ENCODE measurements at regions not wholly inside any gene's neighbourhood (a gene's known extent, or its start where the extent isn't known, plus 50 kb on each side); places are given as distances from the start of the nearest gene placed in this dataset.
"Not testable (repeated sequence)": the region's sequence is repeated elsewhere in the genome, so short reads cannot be mapped to it uniquely, and the experiment has no call there.

DNA sequence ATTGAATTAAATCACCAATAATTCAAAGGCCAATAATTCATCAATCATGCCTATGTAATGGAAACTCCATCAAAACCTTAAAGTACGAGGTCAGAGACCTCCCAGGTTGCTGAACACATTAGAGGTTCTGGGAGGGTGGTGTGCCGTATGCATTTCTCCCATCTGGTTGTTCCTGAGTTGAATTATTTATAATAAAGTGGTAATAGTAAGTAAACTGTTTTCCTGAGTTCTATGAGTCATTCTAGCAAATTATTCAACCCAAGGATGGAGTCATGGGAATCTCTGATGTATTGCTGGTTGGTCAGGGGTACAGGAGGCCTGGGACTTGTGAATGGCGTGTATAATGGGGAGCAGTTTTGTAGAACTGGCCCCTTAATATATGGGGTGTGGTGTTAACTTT lies 191.7 kb downstream of the CARTPT start:
- DNase-seq: no peak

GRCh38 chr5:71912021-71912420 lies 192.9 kb downstream of the CARTPT start:
- no peak for DNase-seq

DNA sequence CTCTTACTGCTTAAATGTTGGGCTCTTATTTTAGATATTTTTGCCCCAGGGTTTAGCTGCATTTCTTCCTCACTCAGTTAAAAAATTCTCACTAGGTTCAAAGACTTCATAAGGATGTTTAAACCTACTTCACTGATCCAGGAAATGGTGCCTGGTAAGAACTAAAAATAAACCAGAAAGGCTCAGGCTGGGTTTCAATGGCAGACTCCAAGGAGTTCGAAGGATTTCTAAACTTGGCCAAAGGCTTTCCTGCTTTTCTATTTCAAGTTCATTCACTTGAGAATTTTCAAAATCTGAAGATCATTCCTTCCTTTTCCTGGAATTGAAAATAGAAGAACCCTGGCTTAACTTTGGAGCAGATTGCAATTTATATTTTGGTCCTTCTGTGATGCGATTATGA lies 193.0 kb upstream of the MAP1B start:
- no peak for DNase-seq

DNA sequence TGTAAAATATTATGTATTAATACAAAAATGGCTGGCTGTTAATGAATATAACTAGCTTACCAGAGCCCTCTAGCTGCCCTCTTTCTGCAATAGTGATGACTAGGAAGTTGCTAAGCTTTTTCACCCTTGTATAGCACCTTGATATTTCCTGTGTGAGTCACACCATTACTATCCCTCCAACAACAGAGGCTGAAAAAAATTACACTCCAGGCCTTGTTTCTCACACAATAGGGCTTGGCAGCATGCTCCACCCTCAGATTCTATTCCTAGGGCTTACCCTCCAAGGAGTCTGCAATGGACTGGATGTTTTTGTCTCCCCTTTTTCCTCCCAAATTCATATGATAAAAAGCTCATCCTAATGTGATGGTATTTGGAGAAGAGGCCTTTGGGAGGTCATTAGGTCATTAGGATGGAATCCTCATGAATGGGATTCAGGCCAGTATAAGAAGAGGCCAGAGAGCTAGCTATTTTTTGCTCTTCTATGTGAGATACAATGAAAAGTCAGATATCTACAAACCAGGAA lies 184.6 kb upstream of the MAP1B start:
- DNase-seq: no peak

- DNase-seq: no peak
Observed at GRCh38 chr5:71923755-71924154, 183.5 kb upstream of the MAP1B start.

- no peak for DNase-seq
Observed at GRCh38 chr5:71924325-71924724, 182.9 kb upstream of the MAP1B start.

- DNase-seq: no peak
Observed at GRCh38 chr5:71924980-71925379, 182.3 kb upstream of the MAP1B start.

DNA sequence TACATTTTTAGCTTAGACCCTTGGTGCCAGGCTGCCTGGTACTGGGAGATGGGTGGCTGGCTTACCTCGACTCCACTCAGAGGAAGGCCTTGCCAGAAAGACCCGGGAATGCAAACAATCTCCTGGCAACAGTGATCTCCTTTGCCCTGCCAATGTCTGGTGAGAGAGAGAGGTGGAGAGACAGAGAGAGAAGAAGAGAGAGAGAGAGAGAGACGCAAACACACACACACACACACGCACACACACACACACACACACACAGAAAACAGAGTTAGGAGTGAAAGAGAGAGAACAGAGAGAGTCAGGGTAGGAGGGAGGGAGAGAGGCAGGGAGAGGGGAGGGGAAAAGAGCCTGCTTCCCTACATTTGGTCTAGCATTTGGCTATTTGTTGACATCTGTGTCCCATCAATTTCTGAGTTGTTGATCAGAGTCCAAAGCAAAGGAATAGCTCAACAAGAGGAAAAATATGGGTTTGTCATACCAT lies 181.6 kb upstream of the MAP1B start:
- no peak for DNase-seq

DNA sequence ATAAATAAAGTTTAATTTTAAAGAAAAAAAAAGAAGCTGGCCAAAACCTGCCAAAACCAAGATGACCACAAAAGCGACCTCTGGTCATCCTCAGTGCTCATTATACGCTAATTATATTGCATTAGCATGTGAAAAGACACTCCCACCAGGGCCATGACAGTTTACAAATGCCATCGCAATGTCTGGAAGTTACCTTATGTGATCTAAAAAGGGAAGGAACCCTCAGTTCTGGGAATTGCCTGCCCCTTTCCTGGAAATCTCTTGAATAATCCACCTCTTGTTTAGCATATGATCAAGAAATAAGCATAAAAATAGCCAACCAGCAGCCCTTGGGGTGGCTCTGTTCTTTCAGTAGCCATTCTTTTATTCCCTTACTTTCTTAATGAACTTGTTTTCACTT lies 178.3 kb upstream of the MAP1B start:
- no peak for DNase-seq

- DNase-seq: not testable (repeated sequence)
Observed at GRCh38 chr5:71930554-71930953, 176.7 kb upstream of the MAP1B start.

DNA sequence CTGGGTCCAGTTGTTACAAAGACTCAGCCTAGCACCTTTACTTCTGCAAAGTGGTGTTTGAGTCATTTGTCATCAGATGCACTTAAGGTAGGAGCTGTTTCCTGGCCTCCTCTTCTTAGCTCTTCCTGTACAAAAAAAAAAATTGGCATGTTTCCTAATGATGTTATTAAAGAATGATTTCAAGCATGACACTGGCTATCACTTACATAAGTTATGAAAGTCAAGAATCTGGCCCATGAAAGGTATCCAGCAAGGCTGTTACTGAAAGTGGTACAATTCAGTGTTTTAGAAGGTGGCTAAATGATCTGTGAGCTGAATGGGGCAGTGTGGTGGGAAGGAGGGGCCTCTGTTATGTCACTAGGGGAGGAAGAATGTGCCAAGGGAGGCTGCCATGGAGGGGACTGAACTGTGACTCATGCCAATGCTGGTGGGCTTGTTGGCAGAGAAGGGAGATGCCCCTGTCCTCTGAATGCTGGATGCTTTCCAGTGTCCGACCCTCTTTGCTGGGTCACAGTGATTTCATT lies 175.1 kb upstream of the MAP1B start:
- no peak for DNase-seq

DNA sequence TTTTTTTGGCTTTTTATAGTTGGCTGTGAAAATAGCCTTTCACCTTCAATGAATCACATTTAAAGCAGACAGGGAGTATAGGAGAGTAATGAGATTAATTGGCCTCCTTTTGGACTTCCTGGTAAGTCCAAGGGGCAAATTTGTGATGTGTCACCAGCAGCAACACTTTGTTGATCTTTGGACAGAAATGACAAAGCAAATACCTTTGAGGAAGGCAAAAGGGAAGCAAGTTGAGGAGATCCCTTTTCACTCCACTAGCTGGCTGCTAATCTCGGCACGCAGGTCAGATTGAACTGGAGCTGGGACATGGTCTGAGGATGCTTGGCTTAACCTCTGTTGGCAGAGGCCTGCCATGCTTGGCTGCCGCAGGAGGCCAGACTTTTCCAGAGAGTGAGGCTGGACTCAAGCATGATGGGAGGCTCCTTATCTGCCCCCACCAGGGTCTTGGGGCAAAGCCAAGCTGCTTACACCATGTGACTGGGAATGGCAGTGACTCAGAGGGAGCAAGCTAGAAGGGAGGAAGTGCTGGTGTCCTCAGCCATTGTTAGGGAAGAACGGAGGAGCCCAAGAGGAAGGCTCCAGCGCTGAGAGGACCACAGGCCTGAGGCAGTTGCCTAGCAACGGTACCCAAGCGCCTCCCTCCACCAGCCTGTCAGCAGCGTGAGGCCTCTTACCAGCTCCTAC lies 174.5 kb upstream of the MAP1B start:
- no peak for DNase-seq

- DNase-seq: no peak
Observed at GRCh38 chr5:71934322-71934721, 173.0 kb upstream of the MAP1B start.

GRCh38 chr5:71937921-71938698 lies 169.2 kb upstream of the MAP1B start:
- no peak for DNase-seq

- no peak for DNase-seq
Observed at GRCh38 chr5:71938895-71939294, 168.4 kb upstream of the MAP1B start.

- DNase-seq: no peak
Observed at GRCh38 chr5:71939452-71940230, 167.6 kb upstream of the MAP1B start.

GRCh38 chr5:71943874-71944273 lies 163.4 kb upstream of the MAP1B start:
- DNase-seq: no peak

GRCh38 chr5:71945436-71945835 lies 161.8 kb upstream of the MAP1B start:
- no peak for DNase-seq

DNA sequence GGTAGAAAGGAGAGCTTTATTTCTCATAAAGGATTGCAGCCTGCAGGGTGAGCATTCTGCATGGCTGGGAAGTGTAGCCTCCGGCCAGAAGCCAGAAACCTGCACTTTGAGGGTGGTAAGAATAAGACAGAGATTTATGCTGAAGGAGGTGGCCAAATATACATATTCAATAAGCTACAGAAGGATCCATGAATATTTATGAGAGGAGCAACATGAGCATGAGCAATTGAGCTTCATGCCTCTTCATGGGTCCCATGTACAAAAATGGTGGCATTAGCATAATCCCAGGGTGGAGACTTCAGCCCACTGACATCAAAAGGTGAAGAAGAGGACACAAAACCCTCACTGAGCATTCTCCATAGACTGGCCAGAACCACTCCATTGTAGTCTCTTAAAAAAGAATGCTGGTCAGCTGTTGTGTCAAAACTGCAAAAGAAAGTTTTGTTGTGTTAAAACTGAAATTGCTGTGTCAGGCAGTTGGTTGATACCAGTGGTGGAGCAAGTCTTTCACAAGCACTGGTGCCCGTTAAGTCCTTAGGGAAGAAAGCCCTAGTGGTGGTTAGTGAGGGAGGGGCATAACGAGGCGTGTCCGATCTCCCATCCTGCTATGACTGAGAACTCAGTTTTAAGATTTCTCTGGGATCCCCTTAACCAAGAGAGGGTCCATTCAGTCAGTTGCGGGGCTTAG lies 160.8 kb upstream of the MAP1B start:
- DNase-seq: no peak

- DNase-seq: no peak
Observed at GRCh38 chr5:71948206-71948605, 159.1 kb upstream of the MAP1B start.

- no peak for DNase-seq
Observed at GRCh38 chr5:71949772-71950171, 157.5 kb upstream of the MAP1B start.

- no peak for DNase-seq
Observed at GRCh38 chr5:71953866-71954265, 153.4 kb upstream of the MAP1B start.

- no peak for DNase-seq
Observed at GRCh38 chr5:71954329-71954728, 152.9 kb upstream of the MAP1B start.
